LHCN-M2 (cell line): ENCODE measurements at regions not wholly inside any gene's neighbourhood (a gene's known extent, or its start where the extent isn't known, plus 50 kb on each side); places are given as distances from the start of the nearest gene placed in this dataset.
"Not testable (repeated sequence)": the region's sequence is repeated elsewhere in the genome, so short reads cannot be mapped to it uniquely, and the experiment has no call there.

Source experiments
- DNase-seq: peaks from one replicate; pipeline ENCODE4 v3.0.0-alpha.2; 2012; ENCODE audit warnings: low read depth

DNA sequence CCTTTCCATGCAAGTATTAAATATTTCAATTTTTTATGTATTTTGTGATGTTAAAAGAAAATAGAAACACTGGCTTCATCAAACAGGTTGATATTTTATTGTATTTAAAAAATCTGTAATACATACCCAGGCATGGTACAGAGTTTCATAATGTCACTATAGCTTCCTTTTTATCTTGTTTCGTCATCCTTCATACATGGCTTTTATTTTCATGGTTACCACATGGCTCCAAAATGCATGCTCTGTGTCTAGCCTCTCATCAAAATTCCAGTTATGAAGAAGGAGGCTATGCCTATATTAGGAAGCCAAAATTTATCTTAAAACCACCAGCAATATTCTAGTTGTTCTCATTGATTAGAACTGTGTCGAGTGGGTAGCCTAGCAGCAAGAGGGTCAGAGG, 464.8 kb downstream of the BTG1 start:
- no peak for DNase-seq

GRCh38 chr12:91677556-91677955, 468.1 kb downstream of the BTG1 start:
- no peak for DNase-seq

DNA sequence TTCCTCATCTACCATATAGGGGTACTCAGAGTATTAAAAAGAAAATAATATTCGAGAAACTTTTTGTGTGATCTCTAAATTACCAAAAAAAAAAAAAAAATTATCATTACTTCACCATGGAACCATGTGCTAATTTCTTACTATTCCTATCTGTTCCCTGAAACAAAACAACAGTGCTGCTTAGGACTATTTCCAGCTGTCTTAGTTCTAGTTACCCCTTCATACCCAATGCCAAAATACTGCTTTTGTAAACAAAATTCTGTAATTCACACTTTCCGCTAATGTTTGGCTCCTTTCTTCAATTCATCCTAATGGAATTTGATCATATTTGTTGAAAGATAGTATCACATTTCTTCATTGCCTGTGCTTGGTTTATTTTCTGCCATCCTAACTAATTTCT, 470.2 kb downstream of the BTG1 start:
- no peak for DNase-seq

- no peak for DNase-seq
These were observed 473.5 kb downstream of the BTG1 start for GRCh38 chr12:91672130-91672529.

- DNase-seq = no peak
These were observed 478.0 kb downstream of the BTG1 start for GRCh38 chr12:91667694-91668093.

DNA sequence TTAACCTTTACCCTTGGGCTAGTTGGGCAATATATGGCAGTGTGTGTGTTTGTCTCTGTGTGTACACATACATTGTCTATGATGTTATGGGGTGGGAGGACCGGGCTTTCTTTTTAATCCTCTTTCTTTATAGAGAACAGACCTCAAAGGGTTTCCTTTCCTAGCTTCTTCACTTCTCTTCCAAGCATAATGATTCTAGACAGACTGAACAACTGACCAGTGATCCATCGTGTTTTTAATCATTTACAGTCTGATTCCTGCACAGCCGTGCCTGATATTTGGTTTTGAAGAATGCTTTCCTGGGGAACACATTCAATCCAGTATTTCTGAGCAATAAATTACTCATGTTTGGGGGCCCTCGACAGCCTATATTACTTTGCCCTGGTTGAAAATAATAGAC, 481.1 kb upstream of the DCN start:
- no peak for DNase-seq

DNA sequence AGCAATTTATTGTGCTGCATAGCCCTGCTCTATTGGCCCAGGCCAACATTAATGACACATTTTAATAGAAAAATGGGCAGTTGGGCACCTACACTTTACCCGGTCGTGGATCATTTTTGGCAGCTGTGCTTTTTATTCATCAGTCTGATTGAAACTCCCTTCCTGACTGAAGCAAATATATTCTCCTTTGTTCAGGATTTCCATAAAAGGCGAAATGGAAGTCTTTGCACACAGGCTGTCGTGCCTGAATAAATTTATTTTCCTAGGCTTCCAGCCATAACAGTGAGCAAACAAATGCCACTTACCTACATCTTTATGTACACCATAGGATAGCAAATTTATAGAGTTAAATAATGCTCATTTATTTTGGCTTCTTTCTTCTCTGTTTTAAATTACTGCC, 480.7 kb upstream of the DCN start:
- DNase-seq = no peak

DNA sequence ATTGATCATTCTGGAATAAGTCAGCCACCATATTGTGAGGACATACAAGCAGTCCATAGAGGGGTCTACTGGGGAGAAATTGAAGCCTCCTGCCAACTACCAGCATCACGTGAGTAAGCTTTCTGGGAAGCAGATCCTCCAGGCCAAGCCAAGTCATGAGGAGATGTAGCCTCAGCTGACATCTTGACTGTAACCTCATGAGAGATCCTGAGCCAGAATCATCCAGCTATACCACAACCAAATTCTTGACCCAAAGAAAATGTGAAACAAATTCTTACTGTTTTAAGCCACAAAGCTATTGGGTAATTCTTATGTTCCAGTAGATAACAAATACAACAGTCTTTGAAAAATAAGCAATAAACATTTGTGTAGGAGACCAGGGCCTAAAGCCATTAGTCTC, 479.4 kb upstream of the DCN start:
- peak; percentile 16 for DNase-seq

DNA sequence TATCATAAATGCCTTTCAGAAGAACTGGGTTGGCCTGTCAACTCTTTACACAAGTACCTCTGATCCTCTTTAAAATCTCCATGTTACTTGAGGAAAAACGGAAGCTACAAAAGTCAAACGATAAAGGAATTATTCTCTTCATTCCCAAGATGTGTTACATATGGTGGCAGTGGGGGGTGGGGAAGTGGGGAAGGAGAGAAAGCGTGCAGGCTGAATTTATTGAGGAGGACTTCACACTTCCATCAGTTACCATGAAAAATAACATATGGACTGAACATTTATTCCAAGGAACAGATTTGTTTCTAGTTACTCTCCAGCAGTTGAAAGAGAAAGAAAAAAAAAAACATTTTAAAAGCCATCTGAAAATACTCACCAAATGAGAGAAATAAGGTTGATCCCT, 474.4 kb upstream of the DCN start:
- no peak for DNase-seq

- no peak for DNase-seq
These were observed 473.3 kb upstream of the DCN start for GRCh38 chr12:91655966-91656365.

GRCh38 chr12:91654087-91654486, 471.5 kb upstream of the DCN start:
- no peak for DNase-seq

GRCh38 chr12:91651728-91652127, 469.1 kb upstream of the DCN start:
- DNase-seq = peak; percentile 10

- DNase-seq = no peak
These were observed 461.1 kb upstream of the DCN start for GRCh38 chr12:91643763-91644162.

DNA sequence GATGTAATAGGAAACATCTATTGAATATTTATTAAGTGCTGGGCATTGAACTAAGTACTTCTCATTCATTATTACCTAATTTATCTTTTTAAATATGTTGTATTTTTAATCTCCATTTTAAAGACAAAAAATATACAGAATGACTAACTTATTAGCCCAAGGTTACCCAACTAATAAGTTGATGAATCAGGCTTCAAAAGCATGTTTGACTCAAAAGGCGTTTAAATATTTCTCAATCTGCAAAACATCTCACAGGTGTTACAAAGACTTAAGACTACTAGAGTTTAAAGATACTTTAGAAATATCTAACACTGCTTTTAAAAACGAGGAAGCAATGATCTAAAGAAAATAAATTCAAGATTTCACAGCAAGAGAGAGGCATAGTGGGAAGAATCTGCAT, 457.4 kb upstream of the DCN start:
- DNase-seq = no peak

GRCh38 chr12:91639327-91639726, 456.7 kb upstream of the DCN start:
- no peak for DNase-seq

DNA sequence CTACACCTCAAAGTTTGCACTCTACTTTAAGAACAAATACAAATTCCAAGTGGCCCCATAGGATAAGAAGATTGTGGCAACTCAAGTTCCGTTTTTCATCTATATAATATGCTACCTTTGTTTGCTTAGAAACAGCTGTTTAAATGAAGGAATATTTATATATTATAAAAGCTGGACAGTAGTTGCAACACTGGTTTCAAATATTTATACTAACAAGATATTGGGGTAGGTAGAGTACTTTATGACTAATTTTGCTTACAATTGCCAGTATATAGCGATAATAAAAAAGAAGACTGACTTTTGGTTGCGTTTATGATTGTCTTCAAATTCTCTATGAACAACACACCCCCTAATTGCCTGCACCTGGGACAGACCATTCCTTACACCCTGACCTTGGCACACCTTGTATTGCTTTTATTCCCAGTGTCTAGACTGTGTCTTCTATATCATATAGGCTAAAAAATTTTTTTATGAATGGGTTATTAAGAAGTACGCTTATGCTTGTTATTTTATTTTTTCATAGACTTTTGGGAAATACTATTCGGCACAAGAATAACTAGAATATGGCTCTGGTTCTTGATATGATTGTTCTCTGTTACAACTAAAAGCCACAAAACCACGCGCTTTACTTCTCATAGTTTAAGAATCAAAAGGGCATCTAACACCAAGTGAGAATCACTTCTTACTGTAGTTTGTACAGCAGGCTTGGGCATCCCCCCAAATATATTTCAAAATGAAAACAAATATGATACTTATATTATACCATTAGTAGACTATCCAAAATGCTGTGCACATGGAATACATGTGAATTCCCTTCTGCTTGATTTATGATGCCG, 455.4 kb upstream of the DCN start:
- no peak for DNase-seq

DNA sequence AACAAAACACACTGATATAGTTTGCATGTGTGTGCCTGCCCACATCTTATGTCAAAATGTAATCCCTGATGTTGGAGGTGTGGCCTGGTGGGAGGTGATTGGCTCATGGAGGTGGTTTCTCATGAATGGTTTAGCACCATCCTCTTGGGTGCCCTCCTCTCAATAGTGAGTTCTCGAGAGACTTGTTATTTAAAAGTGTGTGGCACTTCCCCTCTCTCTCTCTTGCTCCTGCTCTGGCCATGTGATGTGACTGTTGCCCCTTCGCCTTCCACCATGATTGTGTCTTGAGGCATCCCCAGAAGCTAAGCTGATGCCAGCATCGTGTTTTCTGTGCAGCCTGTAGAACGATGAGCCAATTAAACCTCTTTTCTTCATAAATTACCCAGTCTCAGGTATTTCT, 454.1 kb upstream of the DCN start:
- no peak for DNase-seq

GRCh38 chr12:91634386-91634713, 451.7 kb upstream of the DCN start:
- DNase-seq = not testable (repeated sequence)

GRCh38 chr12:91633734-91634357, 451.2 kb upstream of the DCN start:
- DNase-seq = no peak

DNA sequence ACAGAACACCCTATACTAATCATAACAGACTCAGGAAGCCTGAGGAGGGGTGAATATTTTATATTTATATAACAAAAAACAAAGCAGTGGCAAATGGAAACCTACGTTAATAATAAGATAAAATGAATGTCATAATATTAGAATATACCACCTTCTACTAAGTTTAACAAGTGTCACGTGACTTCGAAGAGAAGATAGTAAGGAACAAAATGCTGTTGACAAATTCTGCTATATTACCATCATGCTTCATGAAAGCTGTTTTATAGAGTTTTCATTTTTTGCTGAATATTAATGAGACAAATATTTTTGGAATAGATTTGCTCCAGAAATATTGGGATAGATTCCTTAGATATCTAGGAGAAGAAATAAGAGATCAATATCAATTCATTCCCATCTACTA, 450.6 kb upstream of the DCN start:
- no peak for DNase-seq

DNA sequence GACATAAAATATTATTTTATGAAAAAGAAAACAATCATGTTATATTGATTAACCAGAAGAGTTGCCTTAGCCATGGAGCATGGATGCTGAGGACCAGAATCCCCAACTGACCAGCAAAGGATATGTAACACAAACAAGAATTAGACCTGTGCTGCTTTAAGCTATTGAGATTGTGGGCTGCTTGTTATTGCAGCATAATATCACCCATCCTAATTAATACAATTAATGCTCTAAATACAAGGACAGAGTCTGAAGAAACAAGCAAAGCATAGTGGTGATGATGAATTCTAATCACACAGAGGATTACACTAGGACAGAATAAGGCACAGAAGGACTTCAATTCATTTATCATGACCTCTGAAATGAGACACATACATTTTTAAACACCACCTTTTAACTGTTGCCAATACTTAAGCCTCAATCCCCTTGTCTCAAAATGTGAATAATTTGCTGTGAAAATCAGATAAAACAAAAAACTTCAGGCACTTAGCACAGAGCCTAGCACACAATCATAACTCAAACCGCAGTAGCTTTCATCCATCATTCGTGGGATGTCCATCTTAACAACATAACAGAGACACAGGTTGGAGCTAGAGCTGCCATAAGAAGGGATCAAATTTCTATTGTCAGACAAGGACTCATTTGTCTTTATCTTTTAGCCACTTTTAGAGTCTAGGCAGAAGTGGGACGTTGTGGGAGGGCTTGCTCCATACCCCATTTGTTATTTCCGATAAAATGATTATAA, 449.6 kb upstream of the DCN start:
- no peak for DNase-seq

GRCh38 chr12:91630596-91631293, 448.1 kb upstream of the DCN start:
- no peak for DNase-seq
